ENCODE measurements at regions not wholly inside any gene's neighbourhood (a gene's known extent, or its start where the extent isn't known, plus 50 kb on each side); places are given as distances from the start of the nearest gene placed in this dataset.

GRCh38 chr13:44229371-44230030, 144.1 kb upstream of the SERP2 start:
- no peak for DNase-seq

- DNase-seq, result no peak
These were observed 143.6 kb upstream of the SERP2 start for GRCh38 chr13:44230071-44230470.

- DNase-seq, result no peak
These were observed 142.9 kb upstream of the SERP2 start for GRCh38 chr13:44230736-44231135.

- no peak for DNase-seq
These were observed 141.7 kb upstream of the SERP2 start for GRCh38 chr13:44231786-44232516.

- no peak for DNase-seq
These were observed 140.8 kb upstream of the SERP2 start for GRCh38 chr13:44232774-44233173.

- DNase-seq, result no peak
These were observed 139.1 kb upstream of the SERP2 start for GRCh38 chr13:44234566-44234965.

- no peak for DNase-seq
These were observed 137.3 kb upstream of the SERP2 start for GRCh38 chr13:44236370-44236769.

GRCh38 chr13:44236801-44237207, 136.8 kb upstream of the SERP2 start:
- no peak for DNase-seq

- DNase-seq, result no peak
These were observed 136.3 kb upstream of the SERP2 start for GRCh38 chr13:44237276-44237767.

GRCh38 chr13:44237881-44238421, 135.7 kb upstream of the SERP2 start:
- no peak for DNase-seq

- no peak for DNase-seq
These were observed 132.9 kb upstream of the SERP2 start for GRCh38 chr13:44240611-44241145.

GRCh38 chr13:44241638-44242037, 132.0 kb upstream of the SERP2 start:
- DNase-seq, result no peak

GRCh38 chr13:44242766-44243165, 130.9 kb upstream of the SERP2 start:
- no peak for DNase-seq

GRCh38 chr13:44243198-44243857, 130.3 kb upstream of the SERP2 start:
- no peak for DNase-seq

GRCh38 chr13:44244288-44244687, 129.3 kb upstream of the SERP2 start:
- DNase-seq, result no peak

- no peak for DNase-seq
These were observed 124.2 kb upstream of the SERP2 start for GRCh38 chr13:44249431-44249836.

- DNase-seq, result no peak
These were observed 120.7 kb upstream of the SERP2 start for GRCh38 chr13:44252938-44253337.

- no peak for DNase-seq
These were observed 117.8 kb upstream of the SERP2 start for GRCh38 chr13:44255771-44256364.

- no peak for DNase-seq
These were observed 115.8 kb upstream of the SERP2 start for GRCh38 chr13:44257796-44258195.

- DNase-seq, result peak; percentile 89
These were observed 114.3 kb upstream of the SERP2 start for GRCh38 chr13:44259045-44260027.

GRCh38 chr13:44260336-44260735, 113.3 kb upstream of the SERP2 start:
- DNase-seq, result no peak

Data from activated effector memory CD4-positive, alpha-beta T cell treated with anti-CD3 and anti-CD28 coated beads, Interleukin-2, amount 50 U/mL, for 16 hours (primary cell).